Natural killer cell (primary cell): ENCODE measurements at regions not wholly inside any gene's neighbourhood (a gene's known extent, or its start where the extent isn't known, plus 50 kb on each side); places are given as distances from the start of the nearest gene placed in this dataset.

ENCODE experiments used
- ATAC-seq, 3 donors: fragments of 150-1000 bp in 2 of 3; fragments of 200-7000 bp in 1 of 3; cut with Tn5 transposase; 1 replicate in 1 of 3; 2 replicates in 2 of 3; pipeline ENCODE4 v1.10.0; 2021; ENCODE audit warnings: mild to moderate bottlenecking in 2 of 3, moderate library complexity in 2 of 3
- DNase-seq, 2 donors: peaks; one replicate each; pipeline versions ENCODE4 v3.0.0 to v3.0.0-alpha.2; 2013 to 2021; ENCODE audit warnings: mixed read lengths in 1 of 2
- H3K27ac ChIP-seq: one replicate; pipeline ENCODE4 v1.5.1; 2013; ENCODE audit warnings: mild to moderate bottlenecking, low read length
- H3K27me3 ChIP-seq: one replicate; pipeline ENCODE4 v1.6.1; 2013; ENCODE audit warnings: low read length; ENCODE audit not compliant: control insufficient read depth, insufficient read depth
- H3K36me3 ChIP-seq: one replicate; pipeline ENCODE4 v1.6.1; 2013; ENCODE audit warnings: low read length; ENCODE audit not compliant: control insufficient read depth, insufficient read depth
- H3K4me1 ChIP-seq: one replicate; pipeline ENCODE4 v1.6.1; 2013; ENCODE audit warnings: low read length; ENCODE audit not compliant: control insufficient read depth, insufficient read depth
- H3K4me3 ChIP-seq: one replicate; pipeline ENCODE4 v1.5.1; 2013; ENCODE audit warnings: low read length
- H3K9me3 ChIP-seq: one replicate; pipeline ENCODE4 v1.6.1; 2013; ENCODE audit warnings: low read length; ENCODE audit not compliant: control insufficient read depth, insufficient read depth
- H3K27ac Mint-ChIP-seq, 2 donors: one replicate each; pipeline ENCODE4 v1.8.0; 2022; ENCODE audit warnings: mild to moderate bottlenecking in 2 of 2, mixed read lengths in 2 of 2, moderate library complexity in 1 of 2
- H3K27me3 Mint-ChIP-seq, 2 donors: one replicate each; pipeline ENCODE4 v1.8.0; 2022; ENCODE audit warnings: low read depth in 2 of 2, mixed read lengths in 2 of 2
- H3K36me3 Mint-ChIP-seq: one replicate; pipeline ENCODE4 v1.8.0; 2022; ENCODE audit warnings: mixed read lengths
- H3K4me1 Mint-ChIP-seq, 2 donors: one replicate each; pipeline ENCODE4 v1.8.0; 2022; ENCODE audit warnings: mixed read lengths in 2 of 2
- H3K4me3 Mint-ChIP-seq: one replicate; pipeline ENCODE4 v1.8.0; 2022; ENCODE audit warnings: mild to moderate bottlenecking, moderate library complexity, mixed read lengths
- H3K9me3 Mint-ChIP-seq, 2 donors: one replicate each; pipeline ENCODE4 v1.8.0; 2022; ENCODE audit warnings: mixed read lengths in 2 of 2
- WGBS: methylation state at CpG from one replicate; pipeline ENCODE4 v1.1.7; 2013; ENCODE audit warnings: missing lambda C conversion rate; ENCODE audit not compliant: insufficient coverage; 5-methylcytosine and 5-hydroxymethylcytosine counted together
- intact Hi-C: fragments of 100-400 bp; cut with micrococcal nuclease; formaldehyde crosslinking; loops from one replicate; pipeline ENCODE4 v1.14.2; 2022
- TF ChIP-seq, protein P1 (sequence below): fragments of 200-600 bp; IDR thresholded peaks from one replicate; pipeline ENCODE4 v1.8.0; 2022; ENCODE audit warnings: antibody characterized with exemption

DNA sequence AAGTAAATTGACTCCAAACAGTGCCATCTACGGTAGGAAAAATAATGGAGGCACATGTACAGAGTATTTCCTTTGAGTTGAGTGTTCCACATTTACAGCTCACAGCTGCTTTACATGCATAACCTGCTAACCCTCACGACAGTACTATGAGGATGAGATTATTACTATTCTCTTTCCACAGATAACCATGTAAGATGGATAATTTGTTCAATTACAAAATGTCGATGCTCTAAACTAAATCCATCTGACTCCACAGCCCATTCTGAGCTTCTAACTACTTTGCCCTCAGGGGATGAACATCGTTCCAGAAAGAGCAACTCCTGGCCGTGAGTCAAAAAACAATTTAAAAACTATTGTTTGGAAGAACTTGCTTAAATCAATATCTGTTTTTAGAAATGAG is 330.4 kb upstream of the NWD2 start:
- intact Hi-C loops = no loop called here
- 81% methylated on average over 3 of the region's 5 CpGs for WGBS
- H3K4me1 Mint-ChIP-seq = no peaks in the 10 kb centered on the region
- Histone ChIP-seq H3K4me1 (no peaks in the 10 kb centered on the region), H3K9me3 (no peaks in the 10 kb centered on the region), H3K27me3 (no peaks in the 10 kb centered on the region), H3K36me3 (no peaks in the 10 kb centered on the region), H3K4me3 (no peak overlapping the region), H3K27ac (no peak overlapping the region)
- peaks cover 8 to 9% of the 10 kb centered on the region in 2 donors for H3K9me3 Mint-ChIP-seq
- DNase-seq = no peak
- no peak overlapping the region for H3K27ac Mint-ChIP-seq
- no peaks in the 10 kb centered on the region for H3K27me3 Mint-ChIP-seq
- no peak overlapping the region for H3K4me3 Mint-ChIP-seq
- ATAC-seq = no peak
- TF ChIP-seq, protein P1, sequence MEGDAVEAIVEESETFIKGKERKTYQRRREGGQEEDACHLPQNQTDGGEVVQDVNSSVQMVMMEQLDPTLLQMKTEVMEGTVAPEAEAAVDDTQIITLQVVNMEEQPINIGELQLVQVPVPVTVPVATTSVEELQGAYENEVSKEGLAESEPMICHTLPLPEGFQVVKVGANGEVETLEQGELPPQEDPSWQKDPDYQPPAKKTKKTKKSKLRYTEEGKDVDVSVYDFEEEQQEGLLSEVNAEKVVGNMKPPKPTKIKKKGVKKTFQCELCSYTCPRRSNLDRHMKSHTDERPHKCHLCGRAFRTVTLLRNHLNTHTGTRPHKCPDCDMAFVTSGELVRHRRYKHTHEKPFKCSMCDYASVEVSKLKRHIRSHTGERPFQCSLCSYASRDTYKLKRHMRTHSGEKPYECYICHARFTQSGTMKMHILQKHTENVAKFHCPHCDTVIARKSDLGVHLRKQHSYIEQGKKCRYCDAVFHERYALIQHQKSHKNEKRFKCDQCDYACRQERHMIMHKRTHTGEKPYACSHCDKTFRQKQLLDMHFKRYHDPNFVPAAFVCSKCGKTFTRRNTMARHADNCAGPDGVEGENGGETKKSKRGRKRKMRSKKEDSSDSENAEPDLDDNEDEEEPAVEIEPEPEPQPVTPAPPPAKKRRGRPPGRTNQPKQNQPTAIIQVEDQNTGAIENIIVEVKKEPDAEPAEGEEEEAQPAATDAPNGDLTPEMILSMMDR = no peak
- no peaks in the 10 kb centered on the region for H3K36me3 Mint-ChIP-seq

DNA sequence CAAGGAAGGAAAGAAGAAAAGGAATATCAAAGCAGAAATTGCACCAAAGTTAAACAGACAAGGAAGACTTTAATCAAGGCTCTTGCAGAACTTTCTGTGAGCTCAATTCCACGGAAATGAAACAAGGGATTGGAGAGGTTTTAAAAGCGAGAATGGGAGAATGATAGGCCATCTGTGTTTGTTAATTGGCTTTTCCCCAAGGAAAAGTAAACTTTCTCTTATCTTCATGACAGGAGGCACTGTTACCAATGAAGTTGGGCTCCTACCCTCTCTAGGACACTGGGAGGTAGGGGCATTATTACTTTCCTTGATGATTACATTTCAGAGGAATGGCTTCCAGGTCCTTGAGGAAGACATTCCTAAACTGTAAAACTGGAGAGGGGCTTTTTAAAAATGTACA is 328.8 kb upstream of the NWD2 start:
- H3K27ac ChIP-seq = no peak overlapping the region
- Mint-ChIP-seq H3K36me3 (no peaks in the 10 kb centered on the region), H3K27ac (no peak overlapping the region), H3K27me3 (no peaks in the 10 kb centered on the region), H3K9me3 (peaks cover 8 to 9% of the 10 kb centered on the region in 2 donors), H3K4me3 (no peak overlapping the region), H3K4me1 (no peaks in the 10 kb centered on the region)
- ATAC-seq = no peak
- TF ChIP-seq, protein P1 = no peak
- H3K27me3 ChIP-seq = no peaks in the 10 kb centered on the region
- no peak for DNase-seq
- no peaks in the 10 kb centered on the region for H3K36me3 ChIP-seq
- H3K4me1 ChIP-seq = no peaks in the 10 kb centered on the region
- intact Hi-C loops = no loop called here
- H3K9me3 ChIP-seq = no peaks in the 10 kb centered on the region
- H3K4me3 ChIP-seq = no peak overlapping the region
- 90% methylated on average over 2 of the region's 2 CpGs for WGBS

DNA sequence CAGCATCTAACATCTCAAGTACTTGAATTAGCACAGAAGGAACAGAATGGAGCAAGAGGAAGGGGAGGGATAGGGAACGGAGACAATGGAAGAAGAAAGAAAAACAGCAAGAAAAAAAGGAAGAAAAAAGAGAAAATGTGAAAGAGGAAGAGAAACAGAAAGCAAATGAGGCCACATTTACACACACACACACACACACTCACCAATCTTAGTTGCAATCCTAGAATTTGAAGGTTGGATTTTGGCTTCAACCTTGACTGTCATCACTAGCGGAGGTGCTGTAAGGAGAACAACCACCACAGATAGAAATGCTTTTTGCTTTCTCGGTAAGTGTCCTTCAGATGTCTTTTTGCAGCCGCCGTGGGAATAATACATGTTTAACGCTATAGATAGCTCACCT is 327.1 kb upstream of the NWD2 start:
- Histone ChIP-seq H3K36me3 (no peaks in the 10 kb centered on the region), H3K27me3 (no peaks in the 10 kb centered on the region), H3K4me1 (no peaks in the 10 kb centered on the region), H3K27ac (no peak overlapping the region), H3K9me3 (no peaks in the 10 kb centered on the region), H3K4me3 (no peak overlapping the region)
- Mint-ChIP-seq H3K27ac (no peak overlapping the region), H3K36me3 (no peaks in the 10 kb centered on the region), H3K4me3 (no peak overlapping the region), H3K27me3 (no peaks in the 10 kb centered on the region), H3K4me1 (no peaks in the 10 kb centered on the region), H3K9me3 (peaks cover 8 to 9% of the 10 kb centered on the region in 2 donors)
- 84% methylated on average over 6 of the region's 6 CpGs for WGBS
- intact Hi-C loops = no loop called here
- TF ChIP-seq, protein P1 = no peak
- no peak for DNase-seq
- no peak for ATAC-seq

DNA sequence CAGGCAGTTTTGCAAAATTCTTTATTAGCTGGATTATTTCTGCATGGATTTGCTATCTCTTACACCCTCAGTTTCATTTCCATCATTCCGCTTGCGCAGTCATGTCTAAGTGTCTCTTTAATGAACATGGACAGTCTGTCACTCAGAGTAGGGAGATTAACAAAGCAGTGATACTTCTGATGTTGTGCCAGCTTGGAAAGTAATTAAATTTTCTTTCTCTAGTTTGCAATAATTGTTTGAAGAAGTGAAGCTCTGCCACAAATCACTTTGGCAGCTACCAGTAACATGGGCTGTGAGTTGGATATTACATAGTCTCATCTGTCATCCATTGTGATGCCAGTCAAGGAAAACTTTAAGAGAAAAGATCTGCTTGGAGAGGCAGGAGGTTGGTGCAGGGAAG is 324.8 kb upstream of the NWD2 start:
- Mint-ChIP-seq H3K4me1 (no peaks in the 10 kb centered on the region), H3K9me3 (peaks cover 9 to 10% of the 10 kb centered on the region in 2 donors), H3K27ac (no peak overlapping the region), H3K36me3 (no peaks in the 10 kb centered on the region), H3K27me3 (no peaks in the 10 kb centered on the region), H3K4me3 (no peak overlapping the region)
- TF ChIP-seq, protein P1 = no peak
- Histone ChIP-seq H3K4me1 (no peaks in the 10 kb centered on the region), H3K27ac (no peak overlapping the region), H3K27me3 (no peaks in the 10 kb centered on the region), H3K4me3 (no peak overlapping the region), H3K36me3 (no peaks in the 10 kb centered on the region), H3K9me3 (no peaks in the 10 kb centered on the region)
- ATAC-seq = no peak
- intact Hi-C loops = no loop called here
- no peak for DNase-seq
- 60% methylated on average over 2 of the region's 2 CpGs for WGBS
